Left ventricle myocardium inferior (tissue), 1 donor: ENCODE measurements at regions not wholly inside any gene's neighbourhood (a gene's known extent, or its start where the extent isn't known, plus 50 kb on each side); places are given as distances from the start of the nearest gene placed in this dataset.

Experiments used
- DNase-seq: peaks from one replicate; pipeline ENCODE4 v3.0.0-alpha.2; 2020
- H3K27ac ChIP-seq: fragments of 200-600 bp; replicated peaks from 2 replicates; pipeline ENCODE4 v1.8.0; 2021
- H3K27me3 ChIP-seq: fragments of 200-600 bp; 2 replicates; pipeline ENCODE4 v1.8.0; 2021; ENCODE audit warnings: low read depth
- H3K36me3 ChIP-seq: fragments of 200-600 bp; 2 replicates; pipeline ENCODE4 v1.8.0; 2021
- H3K4me1 ChIP-seq: fragments of 200-600 bp; 2 replicates; pipeline ENCODE4 v1.8.0; 2021
- H3K4me3 ChIP-seq: fragments of 200-600 bp; 2 replicates; pipeline ENCODE4 v1.8.0; 2021; ENCODE audit warnings: mild to moderate bottlenecking, moderate library complexity
- H3K9me3 ChIP-seq: fragments of 200-600 bp; replicated peaks from 2 replicates; pipeline ENCODE4 v1.8.0; 2021
- intact Hi-C: fragments of 100-400 bp; cut with micrococcal nuclease; formaldehyde crosslinking; loops from one replicate; pipeline ENCODE4 v1.11.0; 2022
- TF ChIP-seq, protein P1 (sequence below): fragments of 200-600 bp; IDR thresholded peaks from 2 replicates; pipeline ENCODE4 v1.8.0; 2021; ENCODE audit warnings: antibody characterized with exemption, mild to moderate bottlenecking, borderline replicate concordance
- donor health status: DM: no; HTN: yes; CAD: no; lungs with severe emphysema.

DNA sequence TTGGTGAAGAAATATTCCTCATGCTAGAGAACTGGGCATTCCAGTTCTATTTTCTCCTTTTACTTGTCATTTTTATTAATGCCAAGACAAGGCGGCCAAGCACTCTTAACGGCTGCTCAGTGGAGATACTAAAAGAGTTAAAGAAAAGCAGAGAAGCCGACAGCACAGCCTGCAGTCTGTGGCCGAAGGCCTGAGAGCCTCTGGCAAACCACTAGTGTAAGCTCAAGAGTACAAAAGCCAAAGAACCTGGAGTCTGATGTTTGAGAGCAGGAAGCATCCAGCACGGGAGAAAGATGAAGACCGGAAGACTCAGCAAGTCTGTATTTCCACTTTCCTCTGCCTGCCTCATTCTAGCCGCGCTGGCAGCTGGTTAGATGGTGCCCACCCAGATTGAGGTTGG lies 167.1 kb upstream of the FUT9 start:
- intact Hi-C loops = no loop called here
- no peak for DNase-seq
- no peaks in the 10 kb centered on the region for H3K36me3 ChIP-seq
- no peaks in the 10 kb centered on the region for H3K4me1 ChIP-seq
- H3K4me3 ChIP-seq = no peak overlapping the region
- H3K9me3 ChIP-seq = no peaks in the 10 kb centered on the region
- TF ChIP-seq, protein P1, sequence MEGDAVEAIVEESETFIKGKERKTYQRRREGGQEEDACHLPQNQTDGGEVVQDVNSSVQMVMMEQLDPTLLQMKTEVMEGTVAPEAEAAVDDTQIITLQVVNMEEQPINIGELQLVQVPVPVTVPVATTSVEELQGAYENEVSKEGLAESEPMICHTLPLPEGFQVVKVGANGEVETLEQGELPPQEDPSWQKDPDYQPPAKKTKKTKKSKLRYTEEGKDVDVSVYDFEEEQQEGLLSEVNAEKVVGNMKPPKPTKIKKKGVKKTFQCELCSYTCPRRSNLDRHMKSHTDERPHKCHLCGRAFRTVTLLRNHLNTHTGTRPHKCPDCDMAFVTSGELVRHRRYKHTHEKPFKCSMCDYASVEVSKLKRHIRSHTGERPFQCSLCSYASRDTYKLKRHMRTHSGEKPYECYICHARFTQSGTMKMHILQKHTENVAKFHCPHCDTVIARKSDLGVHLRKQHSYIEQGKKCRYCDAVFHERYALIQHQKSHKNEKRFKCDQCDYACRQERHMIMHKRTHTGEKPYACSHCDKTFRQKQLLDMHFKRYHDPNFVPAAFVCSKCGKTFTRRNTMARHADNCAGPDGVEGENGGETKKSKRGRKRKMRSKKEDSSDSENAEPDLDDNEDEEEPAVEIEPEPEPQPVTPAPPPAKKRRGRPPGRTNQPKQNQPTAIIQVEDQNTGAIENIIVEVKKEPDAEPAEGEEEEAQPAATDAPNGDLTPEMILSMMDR = no peak
- H3K27me3 ChIP-seq = no peaks in the 10 kb centered on the region
- no peak overlapping the region for H3K27ac ChIP-seq

DNA sequence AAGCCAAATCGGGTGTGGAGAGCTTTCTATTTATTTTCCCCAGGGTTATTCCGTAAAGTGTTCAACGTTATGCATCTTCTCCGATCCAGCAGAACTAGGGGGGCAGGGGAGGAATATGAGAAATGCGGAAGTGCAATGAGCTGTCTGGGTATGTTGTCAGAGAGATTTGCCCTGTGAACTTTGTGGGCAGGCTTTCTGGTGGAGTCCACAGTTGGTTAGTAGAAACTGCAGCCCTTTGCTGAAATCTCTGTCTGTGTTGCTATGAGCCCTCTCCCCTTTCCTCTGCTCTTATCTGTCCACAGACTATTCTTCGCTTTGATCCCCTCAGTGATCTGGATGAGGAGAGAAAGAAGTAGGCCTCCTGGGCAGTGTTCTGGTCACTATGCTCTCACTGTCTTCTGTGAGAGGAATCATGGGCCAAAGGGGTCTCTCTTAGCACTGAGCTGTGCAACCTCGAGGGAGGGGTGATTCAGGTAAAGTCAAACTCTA lies 158.9 kb upstream of the FUT9 start:
- intact Hi-C loops = no loop called here
- Histone ChIP-seq H3K27ac (no peak overlapping the region), H3K9me3 (peaks cover 30% of the 10 kb centered on the region), H3K4me3 (no peak overlapping the region), H3K4me1 (no peaks in the 10 kb centered on the region), H3K27me3 (no peaks in the 10 kb centered on the region), H3K36me3 (no peaks in the 10 kb centered on the region)
- TF ChIP-seq, protein P1 = no peak
- no peak for DNase-seq

DNA sequence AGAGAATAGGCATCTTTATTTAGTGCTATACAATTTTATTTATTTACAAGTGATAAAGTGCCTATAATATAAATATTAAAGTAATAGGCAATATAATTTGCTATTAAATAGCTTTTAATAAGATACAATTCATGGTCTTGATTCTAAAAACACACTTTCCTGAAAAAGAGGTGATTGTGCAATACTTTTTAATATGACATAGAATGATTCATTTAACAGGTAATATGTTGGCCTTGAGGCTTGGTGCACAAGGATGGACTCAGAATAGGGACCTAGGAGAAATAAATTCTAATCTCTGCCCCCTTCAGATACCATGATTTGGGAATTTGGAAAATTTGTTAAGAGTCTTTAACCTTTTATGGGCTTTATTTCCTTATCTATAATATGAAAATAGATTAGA lies 149.9 kb upstream of the FUT9 start:
- H3K4me1 ChIP-seq = no peaks in the 10 kb centered on the region
- H3K9me3 ChIP-seq = peaks cover 3% of the 10 kb centered on the region
- TF ChIP-seq, protein P1 = no peak
- intact Hi-C loops = no loop called here
- no peak overlapping the region for H3K27ac ChIP-seq
- no peaks in the 10 kb centered on the region for H3K27me3 ChIP-seq
- no peak overlapping the region for H3K4me3 ChIP-seq
- no peak for DNase-seq
- no peaks in the 10 kb centered on the region for H3K36me3 ChIP-seq

DNA sequence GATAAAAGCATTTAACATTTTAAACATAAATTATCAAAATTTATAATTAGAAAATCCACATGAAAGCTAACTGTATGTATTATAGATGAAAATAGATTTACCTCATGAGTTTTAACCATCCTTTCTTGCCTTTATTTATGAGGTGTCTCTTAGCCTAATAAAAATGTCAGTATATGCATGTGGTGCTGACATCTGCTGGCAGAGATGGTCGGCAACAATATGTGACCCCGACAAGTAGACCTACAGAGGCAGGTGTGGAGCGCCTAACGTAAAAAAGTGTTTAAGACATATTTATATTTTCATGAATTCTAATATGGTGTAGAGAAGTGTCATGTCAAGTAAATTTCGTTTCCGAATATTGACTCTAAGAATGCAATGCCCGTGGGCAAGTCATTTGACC lies 149.0 kb upstream of the FUT9 start:
- H3K27me3 ChIP-seq = no peaks in the 10 kb centered on the region
- H3K4me1 ChIP-seq = no peaks in the 10 kb centered on the region
- TF ChIP-seq, protein P1 = peak; percentile 59
- H3K9me3 ChIP-seq = peaks cover 3% of the 10 kb centered on the region
- no peak overlapping the region for H3K27ac ChIP-seq
- intact Hi-C loops = no loop called here
- H3K36me3 ChIP-seq = no peaks in the 10 kb centered on the region
- H3K4me3 ChIP-seq = no peak overlapping the region
- DNase-seq = no peak

DNA sequence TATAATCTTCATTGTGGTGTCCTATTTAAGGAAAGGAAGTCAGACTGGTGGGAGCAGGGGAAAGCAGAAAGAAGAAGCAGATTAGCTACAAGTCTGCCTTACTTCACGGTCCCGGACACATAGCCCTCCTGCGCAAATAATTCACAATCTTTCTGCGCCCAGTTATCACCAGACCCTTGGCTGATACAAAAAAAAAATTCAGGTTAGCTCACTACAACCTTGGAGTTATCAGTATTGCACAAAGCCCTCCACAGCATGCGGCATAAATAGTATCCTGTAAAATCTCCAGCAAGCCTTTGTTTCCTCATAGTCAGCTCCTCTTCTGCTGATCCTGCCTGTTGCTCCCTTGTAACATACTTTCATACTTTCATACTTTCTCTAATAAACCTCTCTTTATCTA lies 148.6 kb upstream of the FUT9 start:
- DNase-seq = no peak
- no peaks in the 10 kb centered on the region for H3K27me3 ChIP-seq
- no peaks in the 10 kb centered on the region for H3K36me3 ChIP-seq
- intact Hi-C loops = no loop called here
- H3K4me1 ChIP-seq = no peaks in the 10 kb centered on the region
- TF ChIP-seq, protein P1 = no peak
- no peak overlapping the region for H3K4me3 ChIP-seq
- no peak overlapping the region for H3K27ac ChIP-seq
- no peaks in the 10 kb centered on the region for H3K9me3 ChIP-seq

DNA sequence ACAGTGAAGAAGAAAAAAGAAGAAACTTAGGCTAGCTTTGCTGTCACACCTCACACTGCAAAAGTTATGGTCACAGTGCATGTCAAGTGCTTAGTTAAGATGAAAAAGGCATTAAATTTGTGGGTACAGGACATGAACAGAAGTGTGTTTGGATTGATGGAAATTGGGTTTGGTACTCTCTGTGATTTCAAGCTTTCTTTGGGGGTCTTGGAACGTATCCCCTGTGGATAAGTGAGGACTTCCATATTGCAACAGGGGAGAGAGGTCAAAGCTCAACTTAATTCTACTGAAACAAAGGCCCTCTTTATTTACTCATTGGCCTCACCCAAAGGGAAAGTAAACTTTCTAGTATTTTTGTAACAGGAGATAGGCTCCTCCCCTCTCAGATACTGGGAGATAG lies 138.3 kb upstream of the FUT9 start:
- no peaks in the 10 kb centered on the region for H3K9me3 ChIP-seq
- H3K36me3 ChIP-seq = no peaks in the 10 kb centered on the region
- DNase-seq = no peak
- H3K27ac ChIP-seq = no peak overlapping the region
- H3K4me1 ChIP-seq = no peaks in the 10 kb centered on the region
- H3K4me3 ChIP-seq = no peak overlapping the region
- intact Hi-C loops = no loop called here
- H3K27me3 ChIP-seq = no peaks in the 10 kb centered on the region
- TF ChIP-seq, protein P1 = no peak
